Mesothelial cell of epicardium (in vitro differentiated cells): ENCODE measurements at regions not wholly inside any gene's neighbourhood (a gene's known extent, or its start where the extent isn't known, plus 50 kb on each side); places are given as distances from the start of the nearest gene placed in this dataset.
A peak's percentile ranks its signal among the peaks of the same experiment; 100 is the strongest.

Experiments used
- DNase-seq, 2 experiments: peaks; one replicate each; pipeline ENCODE4 v3.0.0; 2021; ENCODE audit warnings: low spot score in 2 of 2; ENCODE audit not compliant: unreplicated experiment in 2 of 2
- H3K27ac Mint-ChIP-seq: 2 replicates; pipeline ENCODE4 v1.8.0; 2021; ENCODE audit warnings: mixed read lengths
- H3K27me3 Mint-ChIP-seq: 2 replicates; pipeline ENCODE4 v1.8.0; 2021; ENCODE audit warnings: low read depth, mixed read lengths
- H3K36me3 Mint-ChIP-seq: 2 replicates; pipeline ENCODE4 v1.8.0; 2021; ENCODE audit warnings: mixed read lengths
- H3K4me1 Mint-ChIP-seq: 2 replicates; pipeline ENCODE4 v1.8.0; 2021; ENCODE audit warnings: mixed read lengths
- H3K4me3 Mint-ChIP-seq: 2 replicates; pipeline ENCODE4 v1.8.0; 2021; ENCODE audit warnings: mild to moderate bottlenecking, moderate library complexity, mixed read lengths
- H3K9me3 Mint-ChIP-seq: 2 replicates; pipeline ENCODE4 v1.8.0; 2021; ENCODE audit warnings: mixed read lengths
- TF ChIP-seq, protein P1 (sequence below): fragments of 200-600 bp; sonication (generic); IDR thresholded peaks from one replicate; pipeline ENCODE4 v1.5.0; 2021; ENCODE audit warnings: antibody characterized with exemption; ENCODE audit not compliant: unreplicated experiment

DNA sequence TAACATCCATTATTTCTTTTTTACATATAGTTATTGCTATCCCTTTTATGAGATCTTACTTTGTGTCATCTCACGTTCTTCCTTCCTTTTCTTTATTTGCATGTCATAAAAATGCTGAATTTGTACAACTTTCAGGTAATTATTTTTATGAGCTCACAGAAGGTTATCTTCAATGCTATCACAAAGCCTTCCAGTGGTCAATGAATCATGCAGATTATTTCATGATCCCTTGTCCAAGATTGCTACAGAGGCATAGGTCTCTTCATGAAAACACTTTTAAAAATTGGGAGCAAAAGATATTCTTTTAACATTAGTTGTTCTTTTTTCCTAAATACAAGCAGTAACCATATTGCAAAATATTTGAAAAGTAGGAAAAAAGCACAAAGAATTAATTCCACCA is 880.1 kb upstream of the NR2F2 start:
- peaks cover 3% of the 10 kb centered on the region for H3K9me3 Mint-ChIP-seq

DNA sequence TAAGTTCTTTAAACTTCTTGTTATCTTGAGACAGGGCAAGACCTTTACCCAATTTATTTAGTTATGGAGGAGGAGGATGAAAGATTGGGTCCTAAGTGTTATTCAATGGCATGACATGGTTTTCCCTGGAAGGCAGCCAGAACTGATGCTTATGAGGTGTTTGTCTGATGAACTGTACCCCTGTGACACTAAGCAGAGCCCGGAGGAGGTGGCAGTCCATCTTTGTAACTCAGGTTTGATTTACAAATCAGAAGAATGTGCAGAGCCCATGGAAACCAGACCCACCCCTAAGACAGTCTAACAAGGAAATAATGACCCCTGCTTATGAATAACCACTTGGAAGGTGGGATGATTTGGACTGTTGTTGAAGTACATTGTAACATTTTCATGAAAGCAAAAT is 878.6 kb upstream of the NR2F2 start:
- peak in 1 of 2 experiments; percentile 49 for DNase-seq
- peaks cover 44% of the 10 kb centered on the region for H3K4me1 Mint-ChIP-seq
- no peak overlapping the region for H3K4me3 Mint-ChIP-seq
- no peaks in the 10 kb centered on the region for H3K27me3 Mint-ChIP-seq
- H3K36me3 Mint-ChIP-seq: no peaks in the 10 kb centered on the region
- H3K27ac Mint-ChIP-seq: peak overlapping the region; percentile 61
- H3K9me3 Mint-ChIP-seq: no peaks in the 10 kb centered on the region
- TF ChIP-seq, protein P1, sequence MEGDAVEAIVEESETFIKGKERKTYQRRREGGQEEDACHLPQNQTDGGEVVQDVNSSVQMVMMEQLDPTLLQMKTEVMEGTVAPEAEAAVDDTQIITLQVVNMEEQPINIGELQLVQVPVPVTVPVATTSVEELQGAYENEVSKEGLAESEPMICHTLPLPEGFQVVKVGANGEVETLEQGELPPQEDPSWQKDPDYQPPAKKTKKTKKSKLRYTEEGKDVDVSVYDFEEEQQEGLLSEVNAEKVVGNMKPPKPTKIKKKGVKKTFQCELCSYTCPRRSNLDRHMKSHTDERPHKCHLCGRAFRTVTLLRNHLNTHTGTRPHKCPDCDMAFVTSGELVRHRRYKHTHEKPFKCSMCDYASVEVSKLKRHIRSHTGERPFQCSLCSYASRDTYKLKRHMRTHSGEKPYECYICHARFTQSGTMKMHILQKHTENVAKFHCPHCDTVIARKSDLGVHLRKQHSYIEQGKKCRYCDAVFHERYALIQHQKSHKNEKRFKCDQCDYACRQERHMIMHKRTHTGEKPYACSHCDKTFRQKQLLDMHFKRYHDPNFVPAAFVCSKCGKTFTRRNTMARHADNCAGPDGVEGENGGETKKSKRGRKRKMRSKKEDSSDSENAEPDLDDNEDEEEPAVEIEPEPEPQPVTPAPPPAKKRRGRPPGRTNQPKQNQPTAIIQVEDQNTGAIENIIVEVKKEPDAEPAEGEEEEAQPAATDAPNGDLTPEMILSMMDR: no peak

More for the DNA sequence above, 880.1 kb upstream of the NR2F2 start:
- H3K36me3 Mint-ChIP-seq: no peaks in the 10 kb centered on the region
- H3K27ac Mint-ChIP-seq: no peak overlapping the region
- H3K27me3 Mint-ChIP-seq: no peaks in the 10 kb centered on the region
- no peak overlapping the region for H3K4me3 Mint-ChIP-seq
- no peak for DNase-seq
- peaks cover 43% of the 10 kb centered on the region for H3K4me1 Mint-ChIP-seq
- TF ChIP-seq, protein P1: no peak

DNA sequence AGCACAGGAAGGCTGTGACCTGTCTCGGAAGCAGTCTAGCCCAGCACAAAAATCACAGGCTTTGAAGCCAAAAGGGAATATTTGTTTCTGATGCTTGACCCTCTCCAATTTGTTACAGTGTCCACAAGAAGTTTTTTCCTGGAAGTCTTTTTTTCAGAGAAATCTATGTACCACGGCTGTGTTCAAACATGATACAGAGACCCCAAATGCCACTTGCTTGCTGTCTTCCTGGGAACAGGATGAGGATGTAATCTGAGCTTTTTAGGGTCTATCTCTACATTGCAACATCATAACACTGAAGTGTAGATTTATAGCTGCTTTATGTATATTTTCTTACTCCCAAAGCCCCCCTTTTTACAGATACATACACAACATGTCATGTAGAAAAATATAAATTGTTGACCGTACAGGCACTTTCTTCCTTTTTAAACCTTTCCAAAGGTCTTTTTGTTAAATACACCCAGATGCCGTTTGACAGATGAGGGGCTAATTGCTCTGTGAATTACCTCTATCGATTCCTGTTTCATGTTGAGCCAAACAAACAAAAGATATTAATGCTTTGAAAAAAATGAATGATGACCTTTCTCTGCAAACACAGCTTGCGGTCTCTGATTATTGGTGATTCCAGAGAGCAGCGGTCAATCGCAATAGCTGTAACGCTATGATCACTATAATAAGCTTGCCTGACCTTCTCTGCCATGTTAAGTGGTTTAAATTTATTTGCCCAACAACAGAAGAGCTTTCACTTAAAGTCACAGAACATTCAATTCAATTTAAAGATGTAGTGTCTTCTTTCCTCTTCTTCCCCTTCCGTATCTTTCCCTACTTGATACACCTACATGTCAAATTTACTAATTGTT is 875.9 kb upstream of the NR2F2 start:
- TF ChIP-seq, protein P1: no peak
- H3K27me3 Mint-ChIP-seq: no peaks in the 10 kb centered on the region
- peak overlapping the region; percentile 31 for H3K27ac Mint-ChIP-seq
- H3K4me3 Mint-ChIP-seq: no peak overlapping the region
- no peak for DNase-seq
- peaks cover 66% of the 10 kb centered on the region for H3K4me1 Mint-ChIP-seq
- no peaks in the 10 kb centered on the region for H3K36me3 Mint-ChIP-seq
- no peaks in the 10 kb centered on the region for H3K9me3 Mint-ChIP-seq

DNA sequence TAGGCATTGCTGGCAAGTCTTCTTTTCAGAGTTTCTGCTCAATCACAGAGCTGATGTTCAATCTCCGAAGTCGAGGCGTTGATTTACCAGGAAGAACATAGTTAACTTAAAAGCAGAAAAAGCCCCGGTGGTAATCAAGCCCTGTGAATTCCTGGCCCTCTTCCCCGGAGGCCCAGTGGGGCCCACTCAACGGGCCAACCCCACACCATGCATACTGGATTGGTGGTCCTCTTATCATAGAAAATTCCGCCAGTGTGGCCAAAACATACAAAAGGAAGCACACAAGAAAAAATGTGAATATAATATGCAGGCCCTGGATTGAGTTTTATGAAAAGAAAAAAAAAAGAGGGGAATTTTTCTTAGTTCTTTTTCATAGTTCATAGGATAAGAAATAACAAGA is 873.0 kb upstream of the NR2F2 start:
- Mint-ChIP-seq H3K27me3 (no peaks in the 10 kb centered on the region), H3K9me3 (no peaks in the 10 kb centered on the region), H3K36me3 (no peaks in the 10 kb centered on the region), H3K4me3 (no peak overlapping the region), H3K4me1 (peaks cover 50% of the 10 kb centered on the region), H3K27ac (no peak overlapping the region)
- no peak for DNase-seq
- TF ChIP-seq, protein P1: no peak

DNA sequence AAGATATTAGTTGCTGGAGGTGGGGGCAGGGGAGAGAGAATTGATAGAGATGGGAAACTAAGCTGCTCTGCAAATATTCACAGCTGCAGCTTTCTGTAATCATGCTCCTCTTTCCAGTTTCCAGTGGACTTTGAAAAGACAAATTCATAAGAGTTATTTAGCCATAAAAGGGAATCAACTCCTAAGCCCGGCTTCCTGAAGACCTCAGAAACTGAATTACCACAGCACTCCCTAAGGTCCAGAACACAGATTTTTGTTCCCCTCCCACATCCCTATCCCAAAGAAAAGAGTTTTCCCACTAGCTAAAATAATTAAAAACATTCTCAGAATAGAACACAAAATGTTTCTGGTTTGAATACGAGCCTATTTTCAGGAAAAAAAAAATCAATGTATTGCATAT is 871.8 kb upstream of the NR2F2 start:
- Mint-ChIP-seq H3K4me3 (no peak overlapping the region), H3K4me1 (peaks cover 49% of the 10 kb centered on the region), H3K36me3 (no peaks in the 10 kb centered on the region), H3K9me3 (no peaks in the 10 kb centered on the region), H3K27ac (peak overlapping the region; percentile 2), H3K27me3 (no peaks in the 10 kb centered on the region)
- TF ChIP-seq, protein P1: no peak
- DNase-seq: no peak
